ENCODE measurements at regions not wholly inside any gene's neighbourhood (a gene's known extent, or its start where the extent isn't known, plus 50 kb on each side); places are given as distances from the start of the nearest gene placed in this dataset.
A peak's percentile ranks its signal among the peaks of the same experiment; 100 is the strongest.

DNA sequence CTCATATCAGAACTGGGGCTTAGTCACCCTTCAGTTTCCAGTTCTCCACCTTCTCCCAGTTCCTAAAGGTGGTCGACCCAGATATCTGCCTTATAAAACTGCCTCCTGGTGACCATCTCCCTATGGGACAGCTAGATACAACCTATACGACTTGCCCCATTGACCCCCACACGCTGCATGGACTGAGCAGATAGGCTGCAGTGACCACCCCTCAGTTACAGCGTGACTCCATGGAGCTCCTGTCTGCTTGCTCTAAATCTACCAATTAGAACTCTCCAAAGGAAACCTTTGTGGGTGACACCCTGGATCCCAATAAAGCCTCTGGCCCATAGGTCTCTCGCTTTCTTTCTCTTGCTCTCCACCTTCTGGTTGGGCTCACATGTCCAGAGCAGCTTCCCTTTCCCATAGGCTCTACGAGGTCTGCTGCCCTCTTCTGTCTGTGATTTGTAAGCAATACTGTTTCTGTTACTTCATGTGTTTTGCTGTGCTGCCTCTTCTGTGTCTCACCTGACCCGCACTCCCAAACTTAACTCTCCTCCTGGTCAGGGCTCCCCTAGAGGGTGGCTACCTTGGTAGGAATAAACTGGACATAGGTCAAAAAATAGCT lies 971.3 kb upstream of the FAM98A start:
- TF ChIP-seq CTCF (IDR thresholded peaks at IDR 0.05) (peak in 1 of 4 experiments; percentile 48), POLR2A (IDR thresholded peaks at IDR 0.05) (no peak), POLR2AphosphoS5 (IDR thresholded peaks at IDR 0.05) (no peak), EP300 (IDR thresholded peaks at IDR 0.05) (no peak)
